ENCODE measurements at regions not wholly inside any gene's neighbourhood (a gene's known extent, or its start where the extent isn't known, plus 50 kb on each side); places are given as distances from the start of the nearest gene placed in this dataset.

- TF ChIP-seq CTCF (conservative IDR thresholded peaks at IDR 0.05), result no peak
- no peak overlapping the region for H3K27ac ChIP-seq
These were observed 102.4 kb upstream of the TMEM132C start for GRCh38 chr12:128164533-128164932.

GRCh38 chr12:128165387-128165786 lies 101.6 kb upstream of the TMEM132C start:
- no peak for TF ChIP-seq CTCF (conservative IDR thresholded peaks at IDR 0.05)
- no peak overlapping the region for H3K27ac ChIP-seq

GRCh38 chr12:128168273-128168672 lies 98.7 kb upstream of the TMEM132C start:
- no peak overlapping the region for H3K27ac ChIP-seq
- no peak for TF ChIP-seq CTCF (conservative IDR thresholded peaks at IDR 0.05)

- H3K27ac ChIP-seq, result no peak overlapping the region
- no peak for TF ChIP-seq CTCF (conservative IDR thresholded peaks at IDR 0.05)
These were observed 96.8 kb upstream of the TMEM132C start for GRCh38 chr12:128170181-128170580.

GRCh38 chr12:128178565-128178964 lies 88.4 kb upstream of the TMEM132C start:
- no peak overlapping the region for H3K27ac ChIP-seq
- no peak for TF ChIP-seq CTCF (conservative IDR thresholded peaks at IDR 0.05)

GRCh38 chr12:128178966-128179365 lies 88.0 kb upstream of the TMEM132C start:
- no peak overlapping the region for H3K27ac ChIP-seq
- TF ChIP-seq CTCF (conservative IDR thresholded peaks at IDR 0.05), result no peak

GRCh38 chr12:128180166-128180565 lies 86.8 kb upstream of the TMEM132C start:
- no peak for TF ChIP-seq CTCF (conservative IDR thresholded peaks at IDR 0.05)

GRCh38 chr12:128190052-128190451 lies 76.9 kb upstream of the TMEM132C start:
- no peak for TF ChIP-seq CTCF (conservative IDR thresholded peaks at IDR 0.05)

More at GRCh38 chr12:128180166-128180565, 86.8 kb upstream of the TMEM132C start:
- no peak overlapping the region for H3K27ac ChIP-seq

More at GRCh38 chr12:128190052-128190451, 76.9 kb upstream of the TMEM132C start:
- H3K27ac ChIP-seq, result no peak overlapping the region

Measured in VCaP (cell line).